ENCODE measurements at regions not wholly inside any gene's neighbourhood (a gene's known extent, or its start where the extent isn't known, plus 50 kb on each side); places are given as distances from the start of the nearest gene placed in this dataset.

- no peaks in the 10 kb centered on the region for H4K20me1 ChIP-seq (ENCODE audit: control insufficient read depth, insufficient read depth, insufficient read length)
- H3K4ac ChIP-seq (ENCODE audit: low read depth, low read length), result no peak overlapping the region
- no peak overlapping the region for H3K27ac Mint-ChIP-seq
- H2BK5ac ChIP-seq (ENCODE audit: insufficient read length, low read length), result no peak overlapping the region
- no peaks in the 10 kb centered on the region for H3K27me3 Mint-ChIP-seq (ENCODE audit: low read depth)
- H3K56ac ChIP-seq (ENCODE audit: insufficient read length, low read depth, low read length), result no peak overlapping the region
- no peaks in the 10 kb centered on the region for H3K27me3 ChIP-seq (ENCODE audit: insufficient read depth, low read length)
- no peak overlapping the region for H2BK20ac ChIP-seq (ENCODE audit: low read depth, low read length, poor library complexity, severe bottlenecking)
- no CpG with 5 or more reads among the region's 11 CpGs for WGBS (ENCODE audit: extremely low coverage, insufficient read length, low lambda C conversion rate)
- no peak overlapping the region for H3K18ac ChIP-seq (ENCODE audit: insufficient read length, low read depth, low read length)
- no peak overlapping the region for H4K91ac ChIP-seq (ENCODE audit: insufficient read length, low read depth, low read length)
- no peaks in the 10 kb centered on the region for H3K9me3 ChIP-seq (ENCODE audit: control insufficient read depth, low read depth, low read length)
- no peak overlapping the region for H3K4me3 Mint-ChIP-seq
- no peak overlapping the region for H2BK15ac ChIP-seq (ENCODE audit: low read depth, low read length)
- H3K36me3 Mint-ChIP-seq (ENCODE audit: insufficient read depth in 1 of 3, low read depth in 3 of 3), result no peaks in the 10 kb centered on the region
- H3T11ph ChIP-seq (ENCODE audit: low read length), result no peak overlapping the region
- H4K5ac ChIP-seq (ENCODE audit: insufficient read length, low read depth, low read length), result no peak overlapping the region
- H2AK5ac ChIP-seq (ENCODE audit: insufficient read length, low read length), result no peak overlapping the region
- H2BK12ac ChIP-seq (ENCODE audit: insufficient read length, low read depth, low read length), result no peak overlapping the region
- H3K79me1 ChIP-seq (ENCODE audit: insufficient read depth, low read depth, low read length, poor library complexity, severe bottlenecking), result no peaks in the 10 kb centered on the region
- no peaks in the 10 kb centered on the region for H3K23me2 ChIP-seq (ENCODE audit: insufficient read length, low read depth, low read length, poor library complexity, severe bottlenecking)
- H3K14ac ChIP-seq (ENCODE audit: insufficient read depth, low read length), result no peak overlapping the region
- no peaks in the 10 kb centered on the region for H3K4me1 ChIP-seq (ENCODE audit: insufficient read depth, low read length)
- no peak overlapping the region for H2AFZ ChIP-seq (ENCODE audit: low read length)
- no peak overlapping the region for H4K8ac ChIP-seq (replicated peaks; ENCODE audit: insufficient read length, low read depth, low read length)
- no peaks in the 10 kb centered on the region; a peak in 1 of 5 replicates for H3K9me3 Mint-ChIP-seq
- no peaks in the 10 kb centered on the region for H3K79me2 ChIP-seq (ENCODE audit: insufficient read depth, low read length)
- no peak overlapping the region for H3K23ac ChIP-seq (ENCODE audit: insufficient read length, low read depth, low read length)
- H3K4me1 Mint-ChIP-seq, result no peaks in the 10 kb centered on the region
- no peak overlapping the region for H2BK120ac ChIP-seq (ENCODE audit: low read depth, low read length, poor library complexity, severe bottlenecking)
- TF ChIP-seq CTCF (conservative IDR thresholded peaks at IDR 0.05), result no peak
- DNase-seq, result no peak
- H3K4me2 ChIP-seq (ENCODE audit: insufficient read depth, insufficient read length, low read length), result no peak overlapping the region
- no peak overlapping the region for H3K9ac ChIP-seq (ENCODE audit: extremely low read depth, insufficient read length, low read length)
- H3K27ac ChIP-seq (ENCODE audit: insufficient read length, low read depth, low read length), result no peak overlapping the region
Observed at GRCh38 chr2:13240789-13241487, 524.2 kb downstream of the TRIB2 start.
